ENCODE measurements at regions not wholly inside any gene's neighbourhood (a gene's known extent, or its start where the extent isn't known, plus 50 kb on each side); places are given as distances from the start of the nearest gene placed in this dataset.

DNA sequence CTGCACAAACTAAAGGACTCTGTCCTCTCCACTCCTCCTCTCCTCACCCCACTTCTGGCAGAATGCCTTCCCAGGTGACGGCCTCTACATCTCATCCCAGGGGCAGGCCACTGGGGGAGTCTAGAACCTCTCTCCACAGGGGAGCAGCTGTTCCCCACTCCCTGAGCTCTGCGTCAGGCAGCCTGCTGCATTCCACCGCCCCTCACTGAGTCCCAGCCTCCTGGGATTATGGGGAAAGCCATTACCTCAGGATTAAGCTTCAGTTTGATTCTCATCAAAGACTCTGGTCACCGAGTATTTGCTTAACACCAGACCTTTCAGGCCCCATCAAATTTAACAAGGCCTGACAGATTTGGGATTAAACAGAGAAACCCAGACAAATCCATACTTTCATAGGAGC lies 405.9 kb downstream of the NXPE2 start:
- no peak for DNase-seq

DNA sequence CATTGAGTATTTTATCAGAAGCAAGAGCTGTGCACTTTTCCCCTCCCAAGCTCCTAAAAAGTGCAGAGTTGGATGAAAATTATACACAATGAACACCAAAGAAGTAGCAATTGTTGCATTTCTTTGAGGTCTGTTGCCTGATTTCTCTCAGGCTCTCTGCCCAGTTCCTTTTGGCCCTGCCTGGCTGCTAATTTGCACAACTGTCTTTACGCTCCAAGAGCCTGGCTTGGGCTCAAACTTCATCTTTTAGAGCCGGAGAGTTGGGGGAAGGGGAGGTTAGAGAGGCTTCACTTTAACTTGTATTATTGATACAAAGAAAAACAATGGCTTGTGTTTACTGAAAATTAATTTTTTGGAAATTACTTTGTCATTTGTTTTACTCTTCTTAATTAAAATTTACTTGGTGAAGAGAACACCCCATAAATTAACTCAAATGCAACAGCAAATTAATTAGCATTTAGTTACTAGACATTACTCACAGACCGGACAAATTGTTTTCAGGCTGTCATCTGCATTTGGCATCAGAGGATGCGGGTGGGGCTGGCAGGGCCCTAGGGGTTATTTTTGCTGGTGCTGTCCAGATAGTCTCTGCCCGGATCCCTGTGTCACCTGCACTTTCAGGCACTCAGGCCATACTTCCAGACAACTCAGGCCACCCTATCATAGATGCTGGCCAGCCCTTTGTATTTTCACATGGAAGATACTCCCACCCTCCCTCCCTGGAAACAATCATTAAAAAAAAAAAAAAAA lies 407.3 kb downstream of the NXPE2 start:
- no peak for DNase-seq

DNA sequence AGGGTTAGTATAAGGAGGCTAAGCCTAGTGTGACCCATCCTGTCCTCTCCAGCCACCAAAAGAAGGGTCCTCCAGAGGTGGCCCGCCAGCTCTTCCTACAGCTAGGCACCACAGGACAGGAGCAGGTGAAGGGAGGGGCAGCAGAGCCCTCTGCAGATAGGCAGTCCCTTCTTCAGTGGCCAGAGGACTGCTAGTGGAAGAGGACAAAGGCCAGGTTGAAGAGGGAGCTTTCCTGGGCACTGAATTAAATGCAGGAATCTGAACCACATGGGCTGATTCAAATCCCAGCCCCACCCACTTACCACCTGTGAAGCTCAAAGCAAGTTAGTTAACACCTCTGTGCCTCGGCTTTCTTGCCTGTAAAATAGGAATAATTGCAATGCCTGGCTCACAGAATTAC lies 409.5 kb downstream of the NXPE2 start:
- no peak for DNase-seq

DNA sequence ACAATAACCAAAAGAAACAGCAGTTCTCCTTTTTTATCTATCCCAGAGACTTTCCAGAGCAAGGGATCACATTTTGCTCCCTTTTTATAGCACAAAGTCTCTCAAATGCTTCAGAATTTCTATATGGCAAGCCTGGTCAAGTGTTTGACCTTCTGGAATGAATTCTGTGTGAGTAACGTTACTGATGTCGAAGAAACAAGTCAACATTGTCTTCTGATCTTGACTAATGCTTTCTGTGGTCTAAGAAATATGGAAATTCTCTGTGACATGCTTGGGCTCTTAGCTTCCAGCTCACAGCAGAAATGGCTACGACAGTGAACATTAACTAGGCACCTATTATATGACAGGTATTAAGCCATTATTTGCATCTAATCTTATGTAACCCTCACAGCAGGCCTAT lies 411.7 kb downstream of the CADM1 start:
- no peak for DNase-seq

DNA sequence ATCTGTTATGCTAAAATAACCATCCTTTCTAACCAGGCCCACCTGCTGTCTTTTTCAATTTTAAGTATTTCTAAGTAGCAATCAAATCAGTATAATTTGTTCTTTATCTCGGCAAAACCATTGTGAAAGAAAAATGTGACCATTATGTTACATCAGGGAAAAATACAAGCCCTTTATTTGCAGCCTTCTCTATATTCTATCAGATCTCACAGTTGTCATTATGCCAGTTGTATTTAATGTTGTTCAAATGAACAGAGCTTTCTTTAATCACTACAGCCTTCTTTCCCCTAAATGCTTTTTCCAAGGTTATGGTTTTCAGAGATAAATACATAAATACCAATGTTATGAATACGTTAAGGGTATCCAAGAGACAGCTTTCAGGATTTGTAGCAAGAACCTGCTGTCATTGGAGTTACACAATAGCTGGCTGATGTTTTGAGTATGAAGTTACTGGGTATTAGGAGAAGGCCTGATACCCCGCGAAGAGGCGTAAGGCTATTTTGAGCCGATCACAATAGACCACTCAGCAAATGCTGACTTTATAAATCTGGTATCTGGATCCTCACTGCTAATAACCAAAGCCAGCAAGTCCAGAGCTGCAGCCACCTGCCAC lies 406.3 kb downstream of the CADM1 start:
- no peak for DNase-seq

DNA sequence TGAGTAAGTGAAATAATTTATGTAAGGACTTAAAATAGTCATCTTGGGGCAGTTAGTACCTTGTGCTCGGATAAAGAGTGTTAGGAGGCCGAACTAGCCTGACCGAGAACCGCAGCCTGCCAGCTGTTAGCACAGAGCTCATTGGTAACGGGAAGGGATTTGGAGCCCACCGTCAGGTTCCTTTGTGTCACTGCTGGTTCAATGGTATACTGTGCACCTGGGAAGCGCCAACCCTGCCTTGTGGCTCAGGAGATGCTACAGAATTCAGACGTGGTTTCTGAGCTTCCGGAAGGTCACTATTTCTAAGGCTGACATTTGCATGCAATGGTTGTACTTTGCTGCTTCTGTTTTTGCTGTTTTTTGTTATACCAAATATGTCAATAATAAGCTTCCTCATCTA lies 403.5 kb downstream of the CADM1 start:
- DNase-seq = no peak

DNA sequence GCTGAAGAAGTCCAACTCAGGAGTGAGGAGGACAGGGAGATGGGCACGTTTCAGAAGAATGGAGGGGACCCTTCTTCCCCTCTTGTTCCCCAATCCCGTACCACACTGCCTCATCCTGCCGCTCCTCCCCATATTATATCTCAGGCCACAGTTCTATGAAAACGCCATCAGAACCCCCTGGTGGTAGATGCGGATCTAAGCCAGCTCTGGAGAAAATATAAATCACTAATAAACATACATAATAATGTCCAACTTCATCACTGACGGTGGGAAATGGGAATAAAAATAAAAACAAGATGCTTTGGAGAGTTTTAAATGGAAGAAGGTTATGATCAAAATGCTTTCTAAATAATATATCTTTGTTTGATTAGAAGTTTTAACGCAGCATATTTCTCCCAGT lies 400.3 kb downstream of the CADM1 start:
- no peak for DNase-seq

DNA sequence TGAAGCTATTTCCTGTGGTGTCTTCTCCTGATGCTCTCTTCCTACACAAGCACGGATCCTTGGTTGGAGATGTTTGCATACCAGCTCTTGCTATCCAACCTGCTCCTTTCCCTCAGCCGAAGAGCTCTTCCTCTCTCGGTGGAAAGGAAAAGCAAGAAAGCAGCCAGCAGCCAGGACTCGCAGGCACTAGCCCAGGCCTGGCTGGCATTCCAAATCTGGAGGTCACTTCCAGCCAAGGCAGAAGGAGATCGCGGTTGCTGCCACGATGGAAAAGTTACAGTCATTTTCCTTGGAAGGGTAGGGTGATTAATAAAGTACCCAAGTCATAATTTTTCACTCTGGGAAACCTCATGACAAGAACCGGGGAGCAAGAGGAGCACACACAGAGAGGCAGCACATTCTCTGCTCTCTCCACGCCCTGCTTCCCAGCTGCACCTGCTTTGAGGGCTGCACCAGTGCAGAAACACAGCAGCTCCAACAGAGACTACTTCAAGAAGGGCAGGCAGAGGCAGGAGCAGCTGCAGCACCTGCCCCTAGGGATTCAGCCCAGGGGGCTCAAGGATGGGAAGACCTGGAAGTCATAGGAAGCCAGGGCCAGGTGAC lies 399.3 kb downstream of the CADM1 start:
- no peak for DNase-seq

DNA sequence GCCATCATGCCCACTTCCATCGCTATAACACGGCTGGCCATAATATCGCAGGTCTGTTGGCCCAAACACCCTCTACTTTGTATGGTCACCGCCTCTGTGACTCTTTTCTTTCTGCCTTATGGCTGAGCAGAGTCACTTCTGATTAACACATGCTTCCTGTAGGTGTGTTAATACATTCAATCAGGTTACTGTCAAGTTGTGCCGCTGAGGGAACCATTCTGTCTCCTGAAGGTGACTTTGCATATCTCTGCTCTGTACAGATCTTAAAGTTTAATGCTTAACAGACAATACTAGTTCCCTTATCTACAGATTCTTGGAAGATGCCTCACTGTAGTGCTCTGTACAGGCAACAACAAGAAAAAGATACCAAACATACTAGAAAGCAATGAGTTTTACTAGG lies 393.1 kb downstream of the CADM1 start:
- DNase-seq = no peak

DNA sequence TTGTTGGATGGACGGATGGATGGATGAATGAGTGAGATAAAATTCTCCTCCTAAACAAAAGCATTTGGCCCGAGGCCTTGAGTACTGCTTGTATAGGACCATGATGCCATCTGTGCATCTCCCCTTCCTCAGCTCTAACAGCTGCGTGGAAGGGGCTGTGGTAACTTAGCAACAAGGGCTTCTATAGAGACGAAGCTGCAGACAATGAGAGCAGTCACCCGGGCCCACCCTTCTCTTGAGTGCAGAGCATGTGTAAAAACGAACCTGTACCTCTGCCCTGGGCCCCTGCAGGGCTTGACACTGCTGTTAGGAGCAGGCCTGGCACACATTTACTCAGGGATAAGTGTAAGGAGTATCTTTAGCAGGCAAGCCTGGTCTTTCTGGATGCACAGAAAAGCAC lies 391.5 kb downstream of the CADM1 start:
- no peak for DNase-seq

DNA sequence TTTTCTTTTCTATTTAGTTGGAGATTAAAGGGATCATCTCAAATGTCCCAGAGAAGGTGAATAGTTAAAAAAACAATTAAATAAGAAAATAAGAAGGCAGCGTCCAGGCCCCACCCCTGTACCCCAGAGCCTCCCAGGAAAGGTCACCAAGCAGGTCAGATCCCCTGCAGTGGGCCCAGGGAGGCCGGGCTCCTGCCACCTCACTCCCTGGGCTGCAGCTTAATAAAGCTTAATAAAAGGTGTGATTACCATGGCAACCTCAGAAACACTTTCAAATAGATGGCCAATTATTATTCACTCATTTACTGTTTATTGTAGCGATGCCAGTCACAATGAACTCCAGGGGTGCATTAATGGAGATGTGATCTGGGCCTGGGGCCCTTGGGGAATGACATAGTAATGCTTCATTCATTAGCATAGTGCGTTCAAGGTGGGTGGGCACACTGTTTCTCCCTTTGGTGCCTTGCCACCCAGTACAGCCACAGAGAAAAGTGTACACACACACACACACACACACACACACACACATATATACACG lies 386.2 kb downstream of the CADM1 start:
- DNase-seq = no peak

DNA sequence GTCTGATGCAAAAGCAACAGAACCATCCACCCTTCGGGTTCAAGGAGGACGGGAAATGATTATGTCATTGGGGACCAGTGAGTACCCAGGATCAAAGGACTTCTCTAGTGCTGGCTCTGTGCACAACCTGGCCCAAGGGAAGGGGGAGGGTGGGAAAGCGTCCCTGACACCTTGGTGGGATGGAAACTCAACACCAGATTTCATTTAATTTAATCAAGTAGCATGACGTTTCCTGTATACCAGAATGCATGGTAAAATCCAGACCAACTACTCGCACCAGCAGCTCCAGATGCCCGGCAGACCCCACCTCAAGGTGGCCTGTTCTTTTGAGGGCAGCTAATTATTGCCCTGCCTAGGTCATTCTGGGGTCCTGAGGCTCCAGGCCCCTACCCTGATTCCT lies 385.1 kb downstream of the CADM1 start:
- DNase-seq = no peak
